NCI-H345 treated with DMSO at 0.1 percent for 48 hours (cell line): ENCODE measurements at regions not wholly inside any gene's neighbourhood (a gene's known extent, or its start where the extent isn't known, plus 50 kb on each side); places are given as distances from the start of the nearest gene placed in this dataset.
A peak's percentile ranks its signal among the peaks of the same experiment; 100 is the strongest.

Source experiments
- DNase-seq: peaks from one replicate; lab custom pipeline; 2025; ENCODE audit not compliant: unreplicated experiment; lab: John Stamatoyannopoulos, UW

GRCh38 chr11:91688672-91689071 is 535.9 kb upstream of the FAT3 start:
- no peak for DNase-seq

GRCh38 chr11:91686700-91687099 is 537.9 kb upstream of the FAT3 start:
- peak; percentile 22 for DNase-seq

DNA sequence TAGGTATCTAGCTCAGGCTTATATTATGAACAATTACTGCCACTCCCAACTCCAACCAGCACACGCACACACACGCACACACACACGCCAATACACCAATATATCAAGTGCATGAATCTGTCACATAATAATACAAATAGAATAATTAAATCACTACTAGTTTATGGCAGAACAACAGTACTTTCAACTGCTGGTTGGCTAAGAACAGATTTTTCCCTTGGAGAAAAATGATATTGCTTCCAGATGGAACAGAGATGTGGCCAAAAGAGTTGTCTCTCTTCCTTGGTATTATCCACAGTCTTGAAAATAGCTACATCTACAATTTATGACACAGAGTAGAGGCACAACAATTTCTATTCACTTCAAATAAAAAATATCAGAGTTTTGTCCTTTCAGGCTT is 538.3 kb upstream of the FAT3 start:
- no peak for DNase-seq

GRCh38 chr11:91673705-91674104 is 550.9 kb upstream of the FAT3 start:
- DNase-seq: no peak

- DNase-seq: no peak
Observed at GRCh38 chr11:91664521-91664920, 560.1 kb upstream of the FAT3 start.

DNA sequence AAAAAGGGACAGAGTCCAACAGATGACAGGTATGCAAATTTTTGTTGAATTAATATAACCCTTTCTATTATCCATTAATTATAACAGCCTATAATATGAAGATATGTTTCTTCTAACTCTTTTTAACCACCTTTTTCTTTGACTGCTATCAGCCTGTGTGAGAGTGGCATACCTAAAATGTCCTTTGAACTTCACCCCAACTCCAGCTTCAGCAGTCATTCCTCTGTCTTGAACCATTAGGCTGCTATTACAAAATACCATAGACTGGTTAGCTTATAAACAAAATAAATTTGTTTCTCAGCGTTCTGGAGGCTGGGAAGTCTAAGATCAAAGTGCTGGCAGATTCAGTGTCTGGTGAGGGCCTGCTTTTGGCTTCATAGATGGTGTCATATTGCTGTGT is 564.6 kb upstream of the FAT3 start:
- DNase-seq: no peak

DNA sequence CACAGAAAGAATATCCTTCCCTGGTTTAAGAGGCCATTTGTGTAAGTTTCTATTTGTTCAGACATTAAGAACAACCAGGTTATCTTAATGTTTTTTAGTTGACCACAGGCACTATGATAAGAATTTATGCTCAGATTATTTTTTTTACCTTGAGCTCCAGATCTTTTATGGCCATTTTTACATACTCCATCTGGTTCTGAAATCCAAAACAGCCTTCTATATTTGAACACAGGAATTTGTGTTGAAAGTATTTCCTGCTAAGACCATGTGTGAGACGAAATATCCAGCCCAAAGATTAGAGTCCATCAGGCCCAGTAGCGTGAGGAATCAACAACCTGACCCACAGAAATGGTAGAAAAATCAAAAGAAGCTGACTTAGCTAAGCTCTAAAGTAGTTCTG is 569.9 kb upstream of the FAT3 start:
- no peak for DNase-seq

GRCh38 chr11:91653079-91653754 is 571.4 kb upstream of the FAT3 start:
- no peak for DNase-seq

DNA sequence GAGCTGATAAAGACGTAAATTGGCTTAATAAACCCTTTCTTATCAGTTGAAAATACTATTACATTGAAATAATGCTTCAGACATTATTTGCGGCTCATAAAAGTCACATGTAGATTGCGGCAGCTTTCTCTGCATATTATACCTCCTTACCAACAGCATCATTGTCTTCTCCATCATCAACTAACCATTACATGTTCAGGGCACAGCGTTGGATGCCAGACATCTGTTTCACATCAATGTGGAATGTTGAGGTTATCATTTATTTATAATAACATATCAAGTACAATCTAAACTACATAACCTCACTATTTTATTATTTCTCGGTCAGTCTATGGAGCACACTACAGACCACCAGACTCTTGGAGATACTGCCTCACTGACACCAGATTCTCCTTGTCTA is 573.8 kb upstream of the FAT3 start:
- no peak for DNase-seq

GRCh38 chr11:91641153-91641552 is 583.5 kb upstream of the FAT3 start:
- no peak for DNase-seq

- DNase-seq: no peak
Observed at GRCh38 chr11:91639359-91639758, 585.3 kb upstream of the FAT3 start.

DNA sequence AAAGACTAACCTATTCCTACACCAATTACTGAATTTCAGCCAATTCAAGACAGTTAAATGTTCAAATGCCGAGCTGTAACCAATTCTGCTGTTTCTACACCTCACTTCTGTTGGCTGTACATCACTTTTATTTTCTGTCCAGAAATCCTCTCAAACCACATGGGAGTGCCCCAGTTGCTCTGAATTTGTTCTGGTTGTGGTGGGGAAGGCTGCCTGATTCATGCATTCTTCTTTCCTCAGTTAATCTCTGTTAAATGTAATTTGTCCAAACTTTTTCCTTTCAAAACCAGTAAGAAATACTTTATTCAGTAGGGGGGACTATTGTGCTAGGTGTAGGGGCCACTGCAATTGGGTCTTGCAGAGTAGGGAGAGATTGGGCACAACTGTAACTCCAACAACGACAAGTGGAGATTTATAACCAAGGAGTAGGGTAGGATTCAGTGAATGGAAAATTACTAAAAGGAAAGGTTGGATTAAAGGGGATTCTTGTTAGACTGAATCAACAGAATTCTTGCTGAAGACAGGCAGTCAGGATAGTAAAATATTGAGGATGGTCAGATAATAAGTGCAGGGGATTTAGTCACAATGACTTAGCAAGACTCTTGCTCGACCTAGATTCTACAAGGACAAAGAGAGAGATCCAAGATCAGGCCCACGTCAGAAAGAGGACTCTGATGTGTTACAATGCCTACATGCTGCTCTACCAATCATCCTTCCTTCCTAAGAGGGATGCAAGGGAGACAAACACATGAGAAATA is 593.5 kb upstream of the FAT3 start:
- DNase-seq: no peak

DNA sequence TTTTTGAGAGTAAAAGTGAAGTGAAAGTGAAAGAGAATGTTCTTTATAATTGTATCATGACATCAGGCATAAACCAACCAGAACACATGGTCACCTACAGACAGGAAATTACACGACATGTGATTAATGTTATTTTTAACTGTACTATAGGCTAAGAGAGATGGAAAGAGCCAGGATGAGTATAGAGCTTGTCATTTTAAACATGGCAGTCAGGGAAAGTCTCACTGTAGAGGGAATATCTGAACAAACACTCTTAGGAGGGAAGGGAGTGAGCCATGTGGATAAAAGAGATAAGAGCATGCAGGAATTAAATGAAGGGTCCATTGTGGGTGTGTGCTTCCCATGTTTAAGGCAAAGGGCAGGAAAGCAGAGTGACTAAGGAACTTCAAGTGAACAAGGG is 599.1 kb upstream of the FAT3 start:
- no peak for DNase-seq

DNA sequence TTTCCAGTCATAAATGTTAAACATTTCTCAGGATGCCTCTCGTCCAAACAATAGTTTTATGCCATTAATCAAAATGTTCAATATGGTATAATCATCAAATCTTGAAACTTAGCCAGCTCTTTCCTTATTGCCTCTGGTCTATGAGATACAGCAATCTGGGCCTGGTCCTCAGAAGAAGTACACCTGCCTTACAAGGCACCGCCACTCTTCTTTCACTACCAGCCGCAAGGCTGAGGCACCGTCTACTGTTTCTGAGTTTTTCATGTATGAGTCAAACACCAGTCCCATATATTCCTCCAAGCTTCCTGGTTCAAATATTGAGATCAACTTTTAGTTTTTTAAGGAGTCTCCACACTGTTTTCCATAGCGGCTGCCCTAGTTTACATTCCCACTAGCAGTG is 600.6 kb upstream of the FAT3 start:
- no peak for DNase-seq

DNA sequence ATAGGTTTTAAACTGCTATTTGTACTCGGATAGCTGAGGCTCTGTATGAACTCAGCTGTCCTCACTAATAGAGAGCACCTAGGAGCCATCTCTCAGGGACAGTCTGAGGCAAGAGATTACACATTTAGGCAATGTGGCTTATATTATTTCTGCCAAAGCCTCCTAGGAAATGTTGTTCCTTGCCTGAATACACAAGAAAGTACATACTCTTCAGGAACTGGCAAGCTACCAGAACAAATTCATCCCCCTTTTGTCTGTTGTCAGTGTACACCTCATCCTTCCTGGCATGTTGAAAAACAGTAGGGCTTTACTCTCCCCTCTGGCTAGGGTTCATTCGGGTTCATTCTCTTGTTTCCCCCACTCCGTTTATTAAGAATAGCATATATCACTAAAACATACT is 615.9 kb upstream of the FAT3 start:
- peak; percentile 11 for DNase-seq

DNA sequence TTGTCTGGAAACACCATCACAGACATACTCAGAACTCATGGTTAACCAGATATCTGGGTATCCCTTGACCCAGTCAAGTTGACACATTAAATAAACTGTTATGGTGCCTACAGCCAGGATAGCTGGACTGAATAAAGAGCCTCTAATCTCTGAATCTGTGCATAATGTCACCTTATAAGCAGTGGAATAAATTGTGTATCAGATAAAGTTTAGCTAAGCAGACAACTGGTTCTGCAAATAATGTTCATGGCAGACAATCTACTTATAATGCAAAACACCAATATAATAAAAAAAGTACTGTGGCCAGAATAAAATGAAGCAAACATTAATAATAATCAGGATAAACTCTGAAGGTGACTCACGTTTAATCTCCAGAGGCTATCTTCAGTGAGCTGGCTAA is 628.5 kb upstream of the FAT3 start:
- DNase-seq: no peak

GRCh38 chr11:91591021-91591420 is 633.6 kb upstream of the FAT3 start:
- no peak for DNase-seq

GRCh38 chr11:91587131-91587530 is 637.5 kb upstream of the FAT3 start:
- no peak for DNase-seq

DNA sequence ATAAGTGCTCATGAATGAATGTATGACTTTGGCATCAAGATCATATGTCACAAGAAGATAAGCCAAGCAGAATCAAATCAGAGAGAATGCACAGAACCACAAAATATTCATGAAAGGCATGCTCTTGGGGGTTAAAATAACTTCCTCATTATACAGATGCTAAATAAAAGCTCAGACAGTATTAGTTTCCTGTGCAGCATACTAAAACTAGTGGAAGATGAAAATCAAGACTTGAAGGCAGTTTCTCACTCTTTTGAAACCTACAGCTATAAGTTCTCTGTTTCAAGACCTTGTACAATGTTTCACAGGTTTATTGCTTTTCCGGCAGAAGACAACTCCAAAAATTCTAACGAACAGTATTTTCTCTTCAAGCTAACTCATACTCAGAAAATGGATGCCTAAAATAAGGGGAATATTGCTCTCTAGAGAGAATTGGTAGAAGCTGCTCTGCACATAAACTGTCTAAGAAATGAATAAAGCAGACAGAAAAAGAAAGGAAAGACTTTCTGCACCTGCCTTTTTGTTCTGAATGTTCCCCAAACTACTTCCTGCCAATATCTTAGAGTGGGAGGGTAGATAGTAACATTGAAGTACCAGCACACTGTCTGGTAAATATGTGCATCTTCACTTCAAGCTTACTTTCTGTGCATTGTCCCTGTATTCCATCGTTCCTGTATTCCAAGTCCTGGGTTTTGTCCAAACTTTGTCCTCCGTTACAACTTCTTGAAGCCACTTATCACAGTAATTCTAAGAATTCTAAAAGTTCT is 639.4 kb upstream of the FAT3 start:
- no peak for DNase-seq

- no peak for DNase-seq
Observed at GRCh38 chr11:91563176-91563575, 661.4 kb upstream of the FAT3 start.

GRCh38 chr11:91560434-91560833 is 664.2 kb upstream of the FAT3 start:
- no peak for DNase-seq

- no peak for DNase-seq
Observed at GRCh38 chr11:91538065-91538464, 686.6 kb upstream of the FAT3 start.
